Right lobe of liver (tissue), 6 donors: ENCODE measurements at regions not wholly inside any gene's neighbourhood (a gene's known extent, or its start where the extent isn't known, plus 50 kb on each side); places are given as distances from the start of the nearest gene placed in this dataset.
A peak's percentile ranks its signal among the peaks of the same experiment; 100 is the strongest.

Source experiments
- ATAC-seq, 4 donors: fragments of 200-7000 bp; cut with Tn5 transposase; one replicate each; pipeline ENCODE4 v1.9.1; 2020; ENCODE audit warnings: mild to moderate bottlenecking in 4 of 4, moderate library complexity in 4 of 4
- DNase-seq, 3 donors: peaks; one replicate each; pipeline ENCODE4 v3.0.0-alpha.2; 2020
- H3K27ac ChIP-seq, 3 donors: fragments of 200-600 bp; one replicate each; pipeline ENCODE4 v1.8.0; 2022
- H3K27me3 ChIP-seq, 2 donors: fragments of 200-600 bp; one replicate each; pipeline ENCODE4 v1.8.0; 2022
- H3K36me3 ChIP-seq, 4 donors: fragments of 200-600 bp; sonication (generic) in 1 of 4; one replicate each; pipeline versions ENCODE4 v1.5.1 to v1.8.0; 2017 to 2022; ENCODE audit warnings: control low read depth in 1 of 4
- H3K4me1 ChIP-seq, 4 donors: fragments of 200-600 bp; sonication (generic) in 1 of 4; one replicate each; pipeline versions ENCODE4 v1.5.1 to v1.8.0; 2017 to 2022; ENCODE audit warnings: control low read depth in 1 of 4
- H3K4me3 ChIP-seq, 3 donors: fragments of 200-600 bp; one replicate each; pipeline ENCODE4 v1.8.0; 2022
- H3K9me3 ChIP-seq, 4 donors: fragments of 200-600 bp; sonication (generic) in 1 of 4; one replicate each; pipeline versions ENCODE4 v1.5.1 to v1.8.0; 2017 to 2022; ENCODE audit warnings: control low read depth in 1 of 4
- CTCF ChIP-seq, 4 donors: fragments of 200-600 bp in 3 of 4; fragments of 450-650 bp in 1 of 4; IDR thresholded peaks; one replicate each; pipeline versions ENCODE4 v1.5.1 to v1.8.0; 2016 to 2022; ENCODE audit warnings: antibody characterized with exemption in 4 of 4, mild to moderate bottlenecking in 2 of 4
- POLR2A ChIP-seq: fragments of 450-650 bp; IDR thresholded peaks from one replicate; pipeline ENCODE4 v1.6.1; 2017; ENCODE audit warnings: antibody characterized with exemption, mild to moderate bottlenecking
- WGBS: methylation state at CpG from one replicate; pipeline ENCODE4 v1.1.6; 2018; ENCODE audit warnings: low coverage, low lambda C conversion rate; ENCODE audit not compliant: insufficient coverage; ENCODE audit errors: missing lambda C conversion rate; 5-methylcytosine and 5-hydroxymethylcytosine counted together
- intact Hi-C, 2 donors: fragments of 100-400 bp; cut with DNase I; formaldehyde crosslinking; loops; one replicate each; pipeline versions ENCODE4 v1.11.2 to v1.14.1; 2022
- donor health status: DM: no; HTN: yes; CAD: no.
- donor health status: DM: no; HTN: no; CAD: no.
- donor health status: DM: no; HTN: no; CAD: no.
- donor health status: DM: no; HTN: yes; CAD: no.
- donor health status: DM: no; HTN: yes; CAD: no.

- no peak overlapping the region for H3K4me3 ChIP-seq
- no peaks in the 10 kb centered on the region for H3K9me3 ChIP-seq
- TF ChIP-seq POLR2A (no peak), CTCF (IDR thresholded peaks at IDR 0.05) (no peak)
- intact Hi-C loops: no loop called here
- DNase-seq: no peak
- WGBS: 100% methylated on average over 1 of the region's 2 CpGs
- no peak for ATAC-seq
- no peak overlapping the region for H3K27ac ChIP-seq
- no peaks in the 10 kb centered on the region for H3K4me1 ChIP-seq
- H3K27me3 ChIP-seq: no peaks in the 10 kb centered on the region
- no peaks in the 10 kb centered on the region for H3K36me3 ChIP-seq
These were observed 253.1 kb upstream of the GADL1 start for GRCh38 chr3:31147550-31147949.

- Histone ChIP-seq H3K36me3 (no peaks in the 10 kb centered on the region), H3K27ac (no peak overlapping the region), H3K4me1 (peaks cover 0 to 20% (median 7%) of the 10 kb centered on the region in 4 donors), H3K9me3 (no peaks in the 10 kb centered on the region), H3K4me3 (no peak overlapping the region), H3K27me3 (no peaks in the 10 kb centered on the region)
- intact Hi-C loops: no loop called here
- WGBS: 75% methylated on average over 8 of the region's 8 CpGs
- no peak for DNase-seq
- TF ChIP-seq POLR2A: no peak
- TF ChIP-seq CTCF (IDR thresholded peaks at IDR 0.05): no peak
- ATAC-seq: no peak
These were observed 262.7 kb upstream of the GADL1 start for GRCh38 chr3:31157047-31157694.

- no peaks in the 10 kb centered on the region for H3K27me3 ChIP-seq
- H3K27ac ChIP-seq: peak overlapping the region in 2 of 3 donors; percentile 3 to 38
- peak; percentile 30 to 71 (median 66) for ATAC-seq
- TF ChIP-seq CTCF (IDR thresholded peaks at IDR 0.05) (no peak), POLR2A (no peak)
- H3K4me3 ChIP-seq: no peak overlapping the region
- H3K9me3 ChIP-seq: no peaks in the 10 kb centered on the region
- H3K36me3 ChIP-seq: no peaks in the 10 kb centered on the region
- H3K4me1 ChIP-seq: peaks cover 0 to 20% (median 7%) of the 10 kb centered on the region in 4 donors
- intact Hi-C loops: no loop called here
- 41% methylated on average over 3 of the region's 3 CpGs for WGBS
- peak in 2 of 3 donors; percentile 54 to 64 for DNase-seq
These were observed 263.6 kb upstream of the GADL1 start for GRCh38 chr3:31157893-31158620.

DNA sequence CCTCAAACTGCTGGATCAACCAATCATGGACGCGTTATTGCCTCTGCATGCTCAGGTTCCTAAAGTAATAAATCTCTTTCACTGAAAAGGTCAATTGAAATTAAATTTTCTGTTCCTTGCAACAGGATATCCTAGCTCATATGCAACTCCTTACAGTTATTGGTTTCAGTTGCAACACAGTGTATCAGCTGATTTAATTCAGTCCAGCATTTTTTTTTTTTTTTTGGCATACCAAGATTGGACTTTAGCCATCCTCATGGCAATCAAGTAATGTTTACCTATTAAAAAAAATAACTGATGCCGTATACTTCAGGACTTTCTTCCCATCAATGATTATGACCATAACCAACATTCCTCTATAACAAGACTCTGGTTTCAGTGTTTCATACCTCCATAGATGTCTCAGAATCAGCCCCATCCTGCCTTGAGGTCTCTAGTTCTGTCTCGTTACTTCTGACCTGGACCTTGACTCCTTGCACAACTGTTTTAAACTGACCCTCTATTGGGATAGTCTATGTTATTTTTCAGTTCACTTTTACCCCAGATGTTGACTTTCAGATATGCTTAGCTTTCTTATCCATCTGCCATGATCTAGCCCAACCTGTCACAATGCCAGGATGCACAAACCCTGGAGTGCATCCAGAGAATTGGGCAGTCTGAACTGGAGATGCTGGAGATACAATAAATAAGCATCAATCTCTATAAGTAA lies 265.0 kb upstream of the GADL1 start:
- Histone ChIP-seq H3K9me3 (no peaks in the 10 kb centered on the region), H3K4me1 (peaks cover 0 to 20% (median 7%) of the 10 kb centered on the region in 4 donors), H3K27ac (peak overlapping the region; percentile 25 to 77 (median 60)), H3K4me3 (no peak overlapping the region), H3K36me3 (no peaks in the 10 kb centered on the region), H3K27me3 (no peaks in the 10 kb centered on the region)
- TF ChIP-seq CTCF (IDR thresholded peaks at IDR 0.05) (no peak), POLR2A (no peak)
- peak; percentile 50 to 85 (median 82) for DNase-seq
- 60% methylated on average over 4 of the region's 4 CpGs for WGBS
- intact Hi-C loops: no loop called here
- ATAC-seq: peak; percentile 82 to 97 (median 88)
